Stomach (tissue), 4 donors: ENCODE measurements at regions not wholly inside any gene's neighbourhood (a gene's known extent, or its start where the extent isn't known, plus 50 kb on each side); places are given as distances from the start of the nearest gene placed in this dataset.

Experiments
- CTCF ChIP-seq, 7 experiments: fragments of 450-650 bp in 4 of 7; fragments of 200-600 bp in 3 of 7; sonication (generic) in 3 of 7; IDR thresholded peaks; one replicate each; pipeline ENCODE4 v1.5.1; 2016 to 2019; ENCODE audit warnings: antibody characterized with exemption in 7 of 7, control low read depth in 2 of 7, mild to moderate bottlenecking in 1 of 7
- EP300 ChIP-seq: sonication (generic); formaldehyde crosslinking; IDR thresholded peaks from one replicate; pipeline ENCODE4 v1.6.1; 2017; ENCODE audit warnings: antibody characterized with exemption
- POLR2A ChIP-seq, 4 donors: fragments of 450-650 bp; IDR thresholded peaks; one replicate each; pipeline ENCODE4 v1.6.1; 2016; ENCODE audit warnings: antibody characterized with exemption in 4 of 4, control low read depth in 2 of 4, mild to moderate bottlenecking in 1 of 4, moderate library complexity in 1 of 4
- POLR2AphosphoS5 ChIP-seq, 3 donors: sonication (generic); formaldehyde crosslinking; IDR thresholded peaks; one replicate each; pipeline ENCODE4 v1.6.1; 2016; ENCODE audit warnings: antibody characterized with exemption in 3 of 3

DNA sequence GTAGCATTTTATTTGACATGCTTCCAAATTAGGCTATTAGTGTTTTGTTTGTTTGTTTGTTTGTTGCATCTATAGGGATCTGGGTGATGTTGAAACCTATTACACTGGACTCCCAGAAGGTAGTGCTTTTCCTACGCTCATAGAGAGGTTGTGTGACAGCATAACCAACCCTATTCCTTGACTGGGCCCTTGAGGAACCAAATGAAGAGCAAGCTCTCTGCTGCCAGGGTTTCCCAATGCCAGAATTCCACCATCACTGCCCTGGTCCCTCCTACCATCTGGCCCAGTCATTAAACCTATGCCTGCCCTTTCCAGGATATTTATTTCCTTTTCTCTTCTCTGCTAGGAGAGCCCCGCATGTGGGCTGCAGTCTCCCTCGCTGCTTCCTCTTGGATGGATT lies 210.6 kb downstream of the IRS2 start:
- TF ChIP-seq CTCF (IDR thresholded peaks at IDR 0.05) (no peak), POLR2A (IDR thresholded peaks at IDR 0.05) (no peak), POLR2AphosphoS5 (IDR thresholded peaks at IDR 0.05) (no peak), EP300 (no peak)
